C4-2B (cell line): ENCODE measurements at regions not wholly inside any gene's neighbourhood (a gene's known extent, or its start where the extent isn't known, plus 50 kb on each side); places are given as distances from the start of the nearest gene placed in this dataset.

Source experiments
- H3K27ac ChIP-seq: fragments of 450-650 bp; 2 replicates; pipeline ENCODE4 v1.5.1; 2017
- ZFX ChIP-seq: fragments of 450-650 bp; IDR thresholded peaks from 2 replicates; pipeline ENCODE4 v1.6.1; 2017
- TF ChIP-seq, protein P1 (sequence below): fragments of 450-650 bp; conservative IDR thresholded peaks from 2 replicates; pipeline ENCODE4 v1.5.1; 2017; ENCODE audit warnings: mild to moderate bottlenecking

- TF ChIP-seq ZFX: no peak
- TF ChIP-seq, protein P1, sequence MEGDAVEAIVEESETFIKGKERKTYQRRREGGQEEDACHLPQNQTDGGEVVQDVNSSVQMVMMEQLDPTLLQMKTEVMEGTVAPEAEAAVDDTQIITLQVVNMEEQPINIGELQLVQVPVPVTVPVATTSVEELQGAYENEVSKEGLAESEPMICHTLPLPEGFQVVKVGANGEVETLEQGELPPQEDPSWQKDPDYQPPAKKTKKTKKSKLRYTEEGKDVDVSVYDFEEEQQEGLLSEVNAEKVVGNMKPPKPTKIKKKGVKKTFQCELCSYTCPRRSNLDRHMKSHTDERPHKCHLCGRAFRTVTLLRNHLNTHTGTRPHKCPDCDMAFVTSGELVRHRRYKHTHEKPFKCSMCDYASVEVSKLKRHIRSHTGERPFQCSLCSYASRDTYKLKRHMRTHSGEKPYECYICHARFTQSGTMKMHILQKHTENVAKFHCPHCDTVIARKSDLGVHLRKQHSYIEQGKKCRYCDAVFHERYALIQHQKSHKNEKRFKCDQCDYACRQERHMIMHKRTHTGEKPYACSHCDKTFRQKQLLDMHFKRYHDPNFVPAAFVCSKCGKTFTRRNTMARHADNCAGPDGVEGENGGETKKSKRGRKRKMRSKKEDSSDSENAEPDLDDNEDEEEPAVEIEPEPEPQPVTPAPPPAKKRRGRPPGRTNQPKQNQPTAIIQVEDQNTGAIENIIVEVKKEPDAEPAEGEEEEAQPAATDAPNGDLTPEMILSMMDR: no peak
- H3K27ac ChIP-seq: no peak overlapping the region
Observed at GRCh38 chr13:105952233-105952972, 583.1 kb downstream of the EFNB2 start.

DNA sequence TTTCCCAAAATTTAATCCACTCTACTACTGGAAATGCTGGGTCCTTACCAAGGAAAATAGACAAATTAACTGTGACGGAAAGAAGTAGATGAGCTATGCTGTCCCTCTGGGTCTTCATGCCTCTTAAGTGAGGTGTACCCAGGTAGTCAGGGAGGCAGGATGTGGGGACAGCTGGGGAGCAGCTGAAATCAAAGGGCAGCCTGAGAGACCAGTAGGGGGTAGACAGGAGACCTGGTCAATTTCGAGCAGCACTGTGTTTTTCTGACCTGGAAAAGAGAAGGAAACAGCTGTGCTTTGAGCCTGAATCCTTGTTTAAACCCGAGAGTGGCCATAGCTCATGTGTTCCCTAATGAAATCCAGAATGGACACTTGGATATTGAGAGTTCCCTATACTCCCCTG lies 587.3 kb downstream of the EFNB2 start:
- no peak overlapping the region for H3K27ac ChIP-seq
- no peak for TF ChIP-seq ZFX
- TF ChIP-seq, protein P1: no peak

DNA sequence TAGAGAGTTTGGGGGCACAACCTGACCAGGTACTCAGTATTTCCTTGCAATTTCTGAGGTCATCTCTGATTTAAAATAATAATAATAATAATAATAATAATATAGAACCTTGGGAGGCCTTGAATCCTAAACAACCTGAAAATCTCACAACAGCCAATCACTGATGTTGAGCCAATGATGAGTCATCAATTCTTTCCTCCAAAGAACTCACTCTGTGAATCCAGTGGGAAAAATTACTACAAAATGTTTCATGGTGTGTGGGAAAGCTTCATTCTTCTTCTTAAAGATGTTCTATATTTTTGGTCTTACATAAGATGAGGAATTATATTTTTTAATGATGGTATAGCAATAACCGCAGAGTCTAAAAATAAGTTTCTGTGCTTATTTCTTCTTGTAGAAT lies 594.6 kb downstream of the EFNB2 start:
- H3K27ac ChIP-seq: no peak overlapping the region
- TF ChIP-seq, protein P1: no peak
- no peak for TF ChIP-seq ZFX

DNA sequence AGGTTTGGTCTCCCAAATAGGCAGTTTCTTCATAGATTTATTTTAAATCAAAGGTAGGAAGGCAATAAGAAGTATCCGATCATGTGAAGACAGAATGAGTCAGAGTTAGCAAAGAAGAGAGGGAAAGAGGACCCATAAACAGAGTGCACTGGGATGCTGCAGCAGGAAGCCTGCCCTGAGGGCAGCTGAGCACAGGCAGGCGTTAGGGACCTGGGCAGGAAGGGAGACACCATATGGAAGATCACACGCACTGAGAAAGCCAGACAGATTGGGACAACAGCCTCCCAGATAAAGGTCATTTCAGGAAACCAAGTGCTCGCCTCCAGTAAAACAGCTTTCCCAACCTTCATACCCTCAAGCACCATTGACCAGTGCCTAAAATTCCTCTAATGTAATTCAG lies 598.0 kb downstream of the EFNB2 start:
- TF ChIP-seq, protein P1: no peak
- no peak for TF ChIP-seq ZFX
- H3K27ac ChIP-seq: no peak overlapping the region

GRCh38 chr13:105936816-105937215 lies 598.6 kb downstream of the EFNB2 start:
- H3K27ac ChIP-seq: no peak overlapping the region
- no peak for TF ChIP-seq ZFX

- no peak overlapping the region for H3K27ac ChIP-seq
- no peak for TF ChIP-seq ZFX
- TF ChIP-seq, protein P1: no peak
Observed at GRCh38 chr13:105929505-105929904, 606.0 kb downstream of the EFNB2 start.

DNA sequence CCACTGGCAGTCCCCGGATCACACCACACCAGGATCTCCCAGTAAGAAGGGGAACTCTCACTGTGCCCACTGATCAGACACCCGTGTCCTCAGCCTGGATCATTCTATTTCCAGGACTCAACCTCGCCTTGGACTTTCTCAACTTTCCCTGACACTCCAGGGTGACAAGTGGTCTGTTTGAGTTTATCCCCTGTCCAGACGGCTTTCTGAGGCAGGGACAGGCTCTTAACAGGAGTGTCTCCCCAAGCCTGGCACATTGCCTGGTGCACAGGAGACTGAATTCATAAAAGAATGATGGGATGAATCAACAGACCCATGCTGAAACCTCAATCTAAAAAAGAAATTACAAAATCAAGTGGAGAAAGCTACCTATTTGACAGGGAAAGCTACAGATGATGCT lies 606.6 kb downstream of the EFNB2 start:
- TF ChIP-seq, protein P1: no peak
- no peak for TF ChIP-seq ZFX

DNA sequence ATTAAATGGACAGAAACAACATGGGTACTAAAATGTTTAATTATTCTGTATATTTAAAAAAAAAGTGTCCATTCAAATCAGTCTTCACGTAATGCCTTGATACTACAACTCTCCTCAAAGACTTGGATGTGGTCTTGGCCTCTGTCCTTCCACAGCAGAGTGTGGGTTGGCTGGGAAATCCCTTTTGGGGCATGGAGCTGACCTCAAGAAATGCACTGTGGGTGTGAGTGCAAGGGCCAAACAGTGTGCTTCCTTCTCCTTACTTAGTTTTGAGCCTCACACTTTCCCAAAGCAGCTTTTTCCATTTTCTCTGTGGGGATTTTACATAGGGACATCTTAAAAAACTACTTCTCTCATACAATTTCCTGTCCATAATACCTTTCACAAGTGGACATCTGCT lies 607.4 kb downstream of the EFNB2 start:
- TF ChIP-seq, protein P1: no peak
- no peak for TF ChIP-seq ZFX
- no peak overlapping the region for H3K27ac ChIP-seq

More for the DNA sequence above, 606.6 kb downstream of the EFNB2 start:
- no peak overlapping the region for H3K27ac ChIP-seq
